HG03469 (cell line): ENCODE measurements at regions not wholly inside any gene's neighbourhood (a gene's known extent, or its start where the extent isn't known, plus 50 kb on each side); places are given as distances from the start of the nearest gene placed in this dataset.
"Not testable (repeated sequence)": the region's sequence is repeated elsewhere in the genome, so short reads cannot be mapped to it uniquely, and the experiment has no call there.

Experiments
- ATAC-seq: cut with Tn5 transposase; IDR thresholded peaks from one replicate; pipeline ENCODE4 v1.9.1; 2021; ENCODE audit warnings: mild to moderate bottlenecking, moderate library complexity, moderate number of reproducible peaks; ENCODE audit not compliant: unreplicated experiment

DNA sequence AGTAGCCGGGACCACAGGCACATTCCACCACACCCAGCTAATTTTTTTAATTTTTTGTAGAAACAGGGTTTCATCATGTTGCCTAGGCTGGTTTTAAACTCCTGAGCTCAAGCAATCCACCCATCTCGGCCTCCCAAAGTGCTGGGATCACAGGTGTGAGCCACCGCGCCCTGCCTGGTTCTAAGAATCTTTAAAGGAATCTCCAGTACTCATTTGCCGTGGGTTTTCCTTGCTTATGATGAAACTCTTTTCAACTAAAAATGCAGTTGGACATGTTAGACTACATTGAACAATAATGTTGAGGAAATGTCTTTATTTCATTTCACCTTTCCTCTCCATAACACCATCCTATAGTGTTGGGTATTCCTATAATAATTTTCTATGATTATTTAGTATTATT lies 121.6 kb downstream of the ZNF281 start:
- no peak for ATAC-seq

DNA sequence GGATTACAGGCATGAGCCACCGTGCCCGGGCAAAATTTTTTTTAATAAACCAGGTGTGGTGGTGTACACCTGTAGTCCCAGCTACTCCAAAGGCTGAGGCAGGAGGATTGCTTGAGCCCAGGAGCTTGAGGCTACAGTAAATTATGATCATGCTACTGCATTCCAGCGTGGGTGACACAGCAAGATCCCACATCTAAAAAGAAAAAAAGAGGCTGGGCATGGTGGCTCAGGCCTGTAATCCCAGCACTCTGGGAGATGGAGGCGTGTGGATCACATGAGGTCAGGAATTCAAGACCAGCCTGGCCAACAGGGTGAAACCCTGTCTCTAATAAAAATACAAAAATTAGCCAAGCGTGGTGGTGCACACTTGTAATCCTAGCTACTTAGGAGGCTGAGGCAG lies 125.6 kb downstream of the ZNF281 start:
- not testable (repeated sequence) for ATAC-seq

DNA sequence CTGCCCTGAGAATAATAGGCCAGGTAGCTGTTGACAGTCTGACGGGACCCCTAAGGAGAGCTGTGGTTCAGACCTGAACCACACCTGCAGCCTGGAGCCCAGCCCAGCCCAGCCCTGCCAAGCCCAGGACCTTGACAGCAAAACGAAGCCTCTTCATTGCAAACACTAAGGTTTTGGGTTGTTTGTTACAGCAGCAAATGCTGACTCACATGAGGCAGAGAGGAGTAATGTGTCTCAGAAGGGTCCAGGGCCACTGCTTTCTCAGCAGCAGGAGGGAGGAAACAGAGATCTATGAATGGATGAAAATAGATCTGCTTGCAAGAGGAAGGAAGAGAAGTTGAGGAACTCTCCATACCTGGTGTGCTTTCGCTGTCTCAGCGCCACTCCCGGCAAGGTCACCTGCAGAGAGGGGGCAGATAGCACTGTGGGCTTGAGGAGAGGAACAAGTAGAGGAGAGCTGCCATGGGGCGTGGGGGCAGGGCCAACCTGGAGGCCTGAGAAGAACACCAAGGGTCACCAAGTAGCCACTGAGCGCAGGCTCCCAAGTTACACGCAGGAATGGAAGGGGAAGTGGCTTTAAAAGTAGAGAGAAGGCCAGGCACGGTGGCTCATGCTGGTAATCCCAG lies 127.2 kb downstream of the ZNF281 start:
- no peak for ATAC-seq

DNA sequence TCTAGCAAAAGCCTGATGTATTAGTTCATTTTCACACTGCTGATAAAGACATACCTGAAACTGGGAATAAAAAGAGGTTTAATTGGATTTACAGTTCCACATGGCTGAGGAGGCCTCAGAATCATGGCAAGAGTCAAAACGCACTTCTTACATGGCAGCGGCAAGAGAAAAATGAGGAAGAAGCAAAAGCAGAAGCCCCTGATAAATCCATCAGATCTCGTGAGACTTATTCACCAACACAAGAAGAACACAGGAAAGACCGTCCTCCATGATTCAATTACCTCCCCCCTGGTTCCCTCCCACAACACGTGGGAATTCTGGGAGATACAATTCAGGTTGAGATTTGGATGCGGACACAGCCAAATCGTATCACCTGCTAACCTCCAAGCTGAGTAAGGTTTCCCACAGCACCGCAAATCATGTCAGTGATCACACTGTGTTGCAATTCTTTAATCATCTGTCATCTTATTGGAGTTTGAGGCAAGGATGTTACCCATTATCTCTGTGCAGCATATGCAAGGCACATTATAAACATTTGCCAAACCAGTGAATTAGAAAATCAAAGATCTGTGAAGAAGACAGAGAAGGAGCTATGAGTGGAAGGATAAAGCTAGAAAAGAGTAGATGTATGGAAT lies 128.5 kb downstream of the ZNF281 start:
- no peak for ATAC-seq

DNA sequence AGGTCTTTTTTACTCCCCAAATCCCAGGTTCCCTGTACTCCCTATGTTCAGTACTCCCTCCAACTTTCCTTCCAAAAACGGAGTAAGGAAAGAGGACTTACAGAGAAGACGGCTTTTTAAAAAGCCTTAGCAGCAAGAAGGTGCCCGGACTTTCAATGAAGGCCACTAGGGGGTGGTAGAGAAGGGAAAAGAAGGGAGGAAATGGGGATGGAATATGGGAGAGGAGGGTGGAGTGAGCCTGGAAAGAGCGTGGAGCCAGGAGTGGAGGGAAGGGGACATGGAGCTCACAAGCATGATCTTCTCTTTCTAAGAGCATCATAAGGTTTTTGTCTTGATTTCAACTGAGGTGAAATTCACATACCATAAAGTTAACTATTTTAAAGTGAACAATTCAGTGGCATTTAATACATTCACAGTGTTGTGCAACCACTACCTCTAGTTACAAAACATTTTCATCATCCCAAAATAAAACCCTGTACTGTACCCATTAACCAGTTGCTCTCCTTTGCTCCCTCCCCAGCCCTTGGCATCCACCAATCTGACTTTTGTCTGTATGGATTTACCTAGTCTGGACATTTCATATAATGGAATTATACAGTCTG lies 129.9 kb downstream of the ZNF281 start:
- no peak for ATAC-seq

DNA sequence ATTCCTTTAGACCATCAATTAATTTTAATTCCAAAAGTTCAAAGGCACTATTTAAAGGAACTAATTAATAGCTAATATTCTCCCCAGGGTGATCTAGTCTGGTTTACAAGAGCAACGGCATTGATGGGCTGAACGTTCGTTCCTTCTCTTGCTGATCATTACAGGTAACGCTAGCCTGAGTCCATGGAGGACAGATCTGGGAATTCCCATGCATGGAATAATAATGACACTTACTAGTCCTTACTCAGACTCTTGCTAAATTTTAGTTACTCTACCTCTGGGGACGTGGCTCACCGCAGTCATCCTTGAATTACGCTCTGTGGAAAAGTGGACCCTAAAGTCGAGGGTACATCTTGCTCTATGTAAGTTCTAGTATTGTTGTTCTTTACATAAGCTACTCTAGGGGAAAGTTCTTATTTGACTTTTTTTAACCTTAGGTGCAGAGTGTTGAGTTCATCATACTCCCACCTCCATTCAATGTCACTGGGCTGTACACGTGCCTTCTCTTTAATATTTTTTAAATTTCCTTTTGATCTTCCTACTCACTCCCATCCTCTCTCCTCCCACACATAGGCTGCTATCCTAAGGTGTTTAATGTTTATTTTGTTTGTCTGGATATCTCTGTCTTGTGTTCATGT lies 133.9 kb downstream of the ZNF281 start:
- ATAC-seq: no peak

DNA sequence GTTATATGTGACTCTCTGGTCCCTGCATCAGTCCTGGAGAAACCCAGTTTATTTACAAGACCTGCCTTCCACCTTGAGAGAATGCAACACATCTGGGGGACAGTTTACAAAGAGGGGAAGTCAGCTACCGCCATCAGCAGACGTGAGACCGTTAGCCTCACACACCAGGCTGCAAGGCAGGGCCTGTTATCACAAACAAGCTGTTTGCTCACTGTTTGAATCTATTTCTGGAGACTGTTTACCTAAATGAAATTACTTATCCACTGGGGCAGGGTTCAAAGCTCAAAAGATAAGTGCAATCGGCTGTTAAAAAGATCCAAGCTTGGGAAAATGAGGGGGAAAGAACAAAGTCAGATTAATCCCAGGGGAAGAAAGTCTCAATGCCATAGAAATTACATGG lies 134.4 kb downstream of the ZNF281 start:
- ATAC-seq: no peak

DNA sequence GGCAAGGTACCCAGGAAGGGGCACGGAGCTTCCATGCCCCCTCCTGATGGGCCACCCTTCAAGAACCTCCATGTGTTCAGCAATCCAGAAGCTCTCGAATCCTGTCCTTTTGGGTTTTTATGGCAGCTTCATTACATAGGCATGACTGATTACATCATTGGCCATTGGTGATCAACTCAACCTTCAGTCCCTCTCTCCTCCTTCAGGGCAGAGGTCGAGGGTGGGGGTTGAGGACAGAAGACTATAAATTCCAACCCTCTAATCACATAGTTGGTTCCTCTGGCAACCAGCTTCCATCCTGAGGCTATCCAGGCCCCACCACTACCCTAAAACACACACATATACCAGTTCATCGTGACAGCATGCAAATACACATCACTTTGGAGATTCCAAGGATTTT lies 135.7 kb downstream of the ZNF281 start:
- no peak for ATAC-seq

DNA sequence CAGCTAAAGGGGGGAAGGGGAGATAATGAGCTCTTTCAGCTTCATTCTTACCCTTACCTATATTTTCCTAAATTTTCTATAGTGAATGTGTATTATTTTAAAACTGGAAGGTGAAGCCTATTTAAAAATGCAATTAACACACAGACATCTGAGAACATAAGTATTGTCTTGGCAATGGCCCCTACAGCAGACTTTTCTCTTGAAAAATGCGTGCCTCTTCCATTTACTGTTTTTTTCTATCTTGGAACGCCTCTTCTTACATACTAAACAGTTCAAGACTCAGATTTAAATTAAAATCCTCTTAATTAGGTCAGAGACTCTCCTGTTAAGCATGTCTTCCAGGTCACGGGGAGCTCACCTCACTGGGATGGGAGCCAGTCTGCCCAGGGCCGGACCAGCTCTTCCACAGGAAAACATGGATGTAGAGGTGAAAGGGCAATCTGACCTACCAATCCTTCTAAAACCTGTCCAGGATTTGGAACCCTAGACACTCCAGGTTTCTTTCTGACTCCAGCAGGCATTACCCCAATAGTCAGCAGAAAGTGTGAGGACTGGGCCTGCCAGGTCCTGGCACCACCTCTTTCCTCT lies 137.3 kb downstream of the ZNF281 start:
- no peak for ATAC-seq

DNA sequence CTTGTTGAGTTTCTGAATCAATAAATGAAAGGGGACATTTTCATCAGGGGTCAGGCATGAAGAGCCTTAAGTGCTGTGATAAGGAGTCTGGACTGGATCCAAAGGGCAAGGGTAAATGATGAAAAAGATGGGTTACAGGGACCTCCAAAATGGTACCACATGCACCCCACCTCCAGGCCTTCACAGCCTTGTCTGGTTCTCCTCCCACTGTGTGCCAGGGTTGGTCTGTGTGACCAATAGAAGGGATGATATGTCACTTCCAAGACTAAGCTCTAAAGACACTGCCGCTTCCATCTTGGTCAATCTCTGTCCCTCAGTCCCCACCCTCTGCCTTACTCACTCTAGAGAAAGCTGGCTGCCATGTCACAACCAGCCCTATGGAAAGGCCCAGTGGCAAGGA lies 140.6 kb downstream of the ZNF281 start:
- no peak for ATAC-seq

DNA sequence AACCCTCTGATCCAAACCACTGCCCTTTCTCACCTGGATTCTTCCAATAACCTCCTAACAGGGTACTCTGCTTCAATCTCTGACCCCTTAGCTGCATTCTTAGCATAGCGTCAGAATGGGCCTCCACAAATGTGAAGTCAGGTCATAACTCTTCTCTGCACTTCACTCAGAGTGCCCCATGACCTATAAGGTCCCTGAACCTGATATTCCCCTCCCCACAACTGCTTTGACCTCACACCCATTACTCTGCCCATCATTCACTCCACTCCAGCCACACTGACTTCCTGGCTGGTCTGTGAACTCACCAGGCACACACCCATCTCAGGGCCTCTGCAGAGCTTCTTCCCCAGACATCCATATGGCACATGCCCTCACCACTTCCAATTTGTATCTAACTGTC lies 141.9 kb downstream of the ZNF281 start:
- no peak for ATAC-seq

DNA sequence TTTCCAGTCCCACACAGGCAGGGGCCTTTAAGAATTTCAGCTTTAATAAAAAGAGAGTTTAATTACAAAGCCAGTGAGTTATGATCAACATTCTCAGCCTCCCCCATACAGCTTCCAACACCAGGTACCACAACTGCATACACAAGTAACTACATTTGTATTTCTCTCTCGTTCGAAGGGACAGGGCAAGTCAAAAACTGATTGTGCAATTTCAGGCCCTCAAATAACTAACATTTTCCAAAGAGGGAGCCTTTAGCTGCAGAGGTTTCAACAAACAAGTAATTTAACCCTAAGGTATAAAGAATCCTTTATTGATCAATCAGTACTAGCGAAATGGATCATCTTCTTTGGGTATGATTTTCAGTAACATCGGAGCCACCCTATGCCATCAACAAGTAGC lies 142.4 kb downstream of the ZNF281 start:
- ATAC-seq: no peak

DNA sequence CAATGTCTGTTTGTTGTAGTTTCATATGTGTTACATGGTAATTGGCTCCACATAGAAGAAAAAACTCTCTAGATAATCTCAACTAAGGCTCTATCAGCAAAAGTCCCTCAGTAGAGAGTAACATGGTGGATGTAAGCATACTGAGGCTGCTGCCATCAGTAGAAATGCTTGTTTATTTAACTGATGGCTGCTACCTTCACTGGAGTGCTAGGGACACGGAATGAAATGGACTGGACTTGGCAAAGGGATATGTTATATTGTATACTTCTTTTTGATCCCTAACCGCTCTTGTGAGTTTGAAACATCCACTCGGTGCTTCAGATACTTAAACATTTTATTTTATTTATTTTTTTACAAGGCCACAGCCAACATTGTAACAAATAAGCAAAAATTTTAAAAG lies 143.0 kb downstream of the ZNF281 start:
- no peak for ATAC-seq

DNA sequence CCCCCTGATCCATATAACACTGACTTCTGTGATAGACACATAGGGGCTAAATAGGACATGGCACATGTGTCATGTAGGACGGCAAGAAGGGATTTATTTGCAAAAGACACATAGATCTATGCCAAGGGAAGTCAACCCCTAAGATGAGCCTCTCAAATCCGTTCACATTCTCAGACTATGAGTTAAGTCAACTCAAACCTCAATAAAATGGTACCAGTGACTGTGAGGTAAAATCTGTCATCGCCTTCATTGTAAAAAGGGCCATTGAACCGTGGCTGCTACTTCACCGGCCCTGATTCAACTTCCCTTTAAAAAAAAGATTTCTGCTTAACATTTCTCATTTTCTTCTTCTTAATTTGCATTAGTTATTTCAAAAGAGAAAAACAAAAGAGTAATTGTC lies 144.0 kb downstream of the ZNF281 start:
- ATAC-seq: no peak

DNA sequence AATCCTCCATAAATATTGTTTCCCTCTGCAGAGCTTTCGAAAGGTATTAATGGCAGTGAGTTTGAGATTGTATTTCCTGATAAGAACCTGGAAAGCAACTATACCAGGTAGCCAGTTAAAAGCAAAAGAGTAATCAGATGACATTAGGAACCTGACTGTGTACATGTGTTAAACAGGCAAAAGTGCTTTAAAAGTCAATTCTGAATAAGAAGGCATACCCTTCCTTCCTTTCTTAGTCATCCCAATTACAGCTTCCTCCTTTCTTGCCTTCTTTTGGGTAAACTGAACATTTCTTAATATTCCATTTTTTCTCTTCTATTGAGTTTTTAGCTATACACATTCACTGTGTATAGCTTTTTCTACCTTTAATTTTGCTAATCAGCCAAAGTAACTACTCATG lies 144.7 kb downstream of the ZNF281 start:
- ATAC-seq: no peak

DNA sequence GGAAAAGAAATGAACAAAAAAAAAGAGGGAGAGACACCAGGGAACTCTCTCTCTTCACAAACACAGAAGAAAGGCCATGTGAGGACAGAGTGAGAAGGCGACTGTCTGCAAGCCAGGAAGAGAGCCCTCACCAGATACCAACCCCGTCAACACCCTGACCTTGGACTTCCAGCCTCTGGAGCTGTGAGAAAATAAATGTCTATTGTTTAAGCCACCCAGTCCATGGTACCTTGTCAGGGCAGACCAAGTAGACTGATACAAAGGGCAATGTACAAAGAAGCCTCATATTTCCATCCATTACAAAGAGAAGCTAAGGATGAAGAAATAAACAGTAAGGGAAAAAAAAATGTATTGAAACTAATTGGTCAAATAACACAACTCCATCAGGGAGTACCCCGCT lies 146.6 kb downstream of the ZNF281 start:
- ATAC-seq: no peak

DNA sequence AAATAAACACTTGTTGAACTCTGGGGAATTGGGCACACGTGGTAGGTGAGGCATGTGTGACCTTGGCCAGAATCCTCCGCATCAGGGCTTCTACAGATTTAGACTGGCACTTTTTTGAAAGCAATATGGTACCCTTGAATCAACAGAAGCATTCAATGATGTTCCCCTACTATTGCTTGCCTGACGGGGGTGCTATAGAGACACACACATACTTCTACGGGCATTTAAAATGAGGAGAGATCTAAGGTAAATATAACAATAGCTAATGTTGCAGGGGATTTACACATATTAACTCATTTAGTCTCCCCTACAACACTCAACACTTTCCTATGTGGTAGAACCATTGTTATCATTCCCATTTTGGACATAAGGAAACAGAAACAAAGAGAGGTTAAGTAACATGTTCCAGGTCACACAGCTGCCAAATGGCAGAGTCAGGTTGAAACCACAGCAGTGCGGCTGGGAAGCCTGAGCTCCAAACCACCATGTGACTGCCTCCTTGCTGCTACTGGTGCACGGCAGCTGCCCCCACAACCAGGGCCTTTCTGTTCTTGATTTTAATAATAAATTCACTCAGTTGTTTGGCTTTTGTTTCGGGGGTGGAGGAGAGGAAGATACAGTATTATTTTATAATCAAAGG lies 147.4 kb downstream of the ZNF281 start:
- peak; percentile 90 for ATAC-seq

DNA sequence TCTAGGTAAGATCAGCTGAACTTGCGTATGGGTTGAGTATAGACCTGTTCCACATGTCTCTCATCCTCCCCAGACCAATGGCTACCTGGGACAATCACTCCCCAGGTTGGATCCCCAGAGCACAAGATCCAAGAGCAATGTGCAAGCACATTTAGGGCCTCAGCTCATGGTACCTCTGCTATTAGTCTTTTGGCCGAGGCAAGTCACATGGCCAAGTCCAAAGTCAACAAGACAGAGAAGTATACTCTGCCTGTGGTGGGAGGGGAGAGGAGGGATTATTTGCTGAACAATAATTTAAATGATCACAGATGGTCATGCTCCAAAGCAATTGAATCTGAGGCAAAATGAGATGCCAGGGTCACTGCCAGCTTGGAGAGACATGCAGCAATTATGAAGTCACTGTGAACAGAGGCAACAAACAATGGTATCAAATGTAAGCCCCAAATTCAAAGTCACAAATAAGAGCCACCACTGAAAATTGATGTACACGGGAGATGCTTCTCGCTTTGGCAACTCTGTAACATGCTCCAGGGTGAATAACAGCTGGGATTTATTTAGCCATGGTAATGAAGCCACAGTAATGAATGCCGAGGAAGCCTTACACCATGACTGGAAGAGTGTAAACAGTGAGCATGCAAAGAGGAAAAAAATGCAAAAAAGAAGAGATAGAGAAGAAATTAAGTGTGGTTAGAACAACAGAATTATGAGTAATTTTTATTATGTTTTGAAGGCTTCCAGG lies 149.1 kb downstream of the ZNF281 start:
- no peak for ATAC-seq

DNA sequence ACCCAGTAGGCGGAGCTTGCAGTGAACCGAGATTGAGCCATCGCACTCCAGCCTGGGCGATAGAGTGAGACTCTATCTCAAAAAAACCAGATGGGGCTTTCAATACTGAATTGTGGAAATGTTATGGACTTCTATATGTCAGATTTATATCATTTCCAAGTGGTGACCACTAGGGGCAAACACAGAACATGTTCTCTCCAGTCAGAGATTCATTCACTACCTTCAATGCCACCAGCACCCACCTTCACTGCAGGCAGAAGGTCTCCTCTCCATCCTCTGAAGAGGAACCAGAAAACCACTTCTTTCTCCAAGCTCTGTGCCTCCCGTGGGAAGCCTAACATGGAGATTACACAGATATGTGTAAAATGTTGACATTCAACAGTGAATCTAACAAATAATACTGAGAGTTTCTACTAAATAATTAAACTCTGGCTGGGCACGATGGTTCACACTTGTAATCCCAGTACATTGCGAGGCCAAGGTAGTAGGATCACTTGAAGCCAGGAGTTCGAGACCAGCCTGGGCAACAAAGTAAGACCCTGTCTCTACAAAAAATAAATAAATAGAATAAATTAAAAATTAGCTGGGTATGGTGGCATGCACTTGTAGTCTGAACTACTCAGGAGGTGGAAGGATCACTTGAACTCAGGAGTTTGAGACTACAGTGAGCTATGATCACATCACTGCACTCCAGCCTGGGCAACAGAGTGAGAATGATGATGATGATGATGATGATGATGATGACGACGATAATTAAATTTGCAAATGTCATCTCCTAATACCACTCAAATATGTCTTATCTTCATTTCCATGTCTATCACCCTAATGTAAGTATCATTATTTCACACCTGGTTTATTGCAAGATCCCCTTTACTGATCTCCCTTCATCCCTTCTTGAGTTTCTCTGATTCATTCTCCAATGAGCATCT lies 151.1 kb downstream of the ZNF281 start:
- no peak for ATAC-seq

DNA sequence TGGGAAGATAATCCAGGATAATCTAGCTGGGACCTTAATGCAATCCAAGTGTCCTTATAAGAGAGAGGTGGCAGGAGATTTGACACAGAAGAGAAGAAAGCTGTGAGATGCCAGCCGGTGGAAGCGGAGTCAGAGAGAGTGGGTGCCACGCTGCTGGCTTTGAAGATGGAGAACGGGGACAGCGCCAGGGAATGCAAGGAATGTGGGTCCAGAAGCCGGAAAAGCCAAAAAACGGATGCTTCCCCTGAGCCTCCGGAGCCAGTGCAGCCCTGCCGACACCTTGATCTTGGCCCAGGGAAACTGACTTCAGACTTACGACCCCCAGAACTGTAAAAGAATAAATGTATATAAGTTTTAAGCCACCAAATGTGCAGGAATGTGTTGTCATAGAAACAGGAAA lies 152.6 kb downstream of the ZNF281 start:
- no peak for ATAC-seq
